ENCODE measurements at regions not wholly inside any gene's neighbourhood (a gene's known extent, or its start where the extent isn't known, plus 50 kb on each side); places are given as distances from the start of the nearest gene placed in this dataset.

- H3K9ac ChIP-seq (ENCODE audit: insufficient read depth, low read length, poor library complexity, severe bottlenecking), result no peak overlapping the region
Observed at GRCh38 chr4:149884529-149885181, 69.0 kb upstream of the IQCM start.

GRCh38 chr4:149885896-149886295 is 70.3 kb upstream of the IQCM start:
- Histone ChIP-seq H3K27ac (ENCODE audit: low read depth in 1 of 2, low read length in 2 of 2) (no peak overlapping the region), H3K9me3 (replicated peaks in 1 of 2; ENCODE audit: control insufficient read depth in 1 of 2, insufficient read depth in 1 of 2, low read length in 2 of 2) (no peaks in the 10 kb centered on the region), H3K36me3 (replicated peaks in 1 of 2; ENCODE audit: control insufficient read depth in 1 of 2, insufficient read depth in 2 of 2, low read length in 2 of 2) (no peaks in the 10 kb centered on the region), H3K27me3 (ENCODE audit: control insufficient read depth in 2 of 2, insufficient read depth in 2 of 2, low read length in 2 of 2) (no peaks in the 10 kb centered on the region), H3K4me1 (ENCODE audit: control insufficient read depth in 1 of 2, insufficient read depth in 2 of 2, low read length in 2 of 2) (no peaks in the 10 kb centered on the region), H3K4me2 (replicated peaks; ENCODE audit: extremely low read depth, low read length, poor library complexity, severe bottlenecking) (no peak overlapping the region), H3K4me3 (replicated peaks in 1 of 3; ENCODE audit: low read depth in 2 of 3, low read length in 3 of 3) (no peak overlapping the region), H3K79me2 (ENCODE audit: insufficient read depth, low read length) (no peaks in the 10 kb centered on the region), H3K9ac (ENCODE audit: insufficient read depth, low read length, poor library complexity, severe bottlenecking) (no peak overlapping the region), H4K20me1 (ENCODE audit: insufficient read depth, low read length) (no peaks in the 10 kb centered on the region), H2AFZ (ENCODE audit: insufficient read depth, low read depth, low read length, poor library complexity, severe bottlenecking) (no peak overlapping the region)
- no peaks in the 10 kb centered on the region for H3K36me3 Mint-ChIP-seq
- DNase-seq, result no peak
- intact Hi-C loops (cut with micrococcal nuclease), result no loop called here
- H3K9me3 Mint-ChIP-seq, result peaks cover 0 to 2% (median 0%) of the 10 kb centered on the region in 7 donors
- no peak overlapping the region for H3K4me3 Mint-ChIP-seq
- no peak overlapping the region for H3K27ac Mint-ChIP-seq
- H3K27me3 Mint-ChIP-seq (ENCODE audit: low read depth in 3 of 3), result peaks cover 0 to 2% (median 1%) of the 10 kb centered on the region in 3 donors
- no peaks in the 10 kb centered on the region for H3K4me1 Mint-ChIP-seq
- no peak for TF ChIP-seq CTCF (IDR thresholded peaks at IDR 0.05)

More at GRCh38 chr4:149884529-149885181, 69.0 kb upstream of the IQCM start:
- no peaks in the 10 kb centered on the region for H4K20me1 ChIP-seq (ENCODE audit: insufficient read depth, low read length)
- TF ChIP-seq CTCF (IDR thresholded peaks at IDR 0.05), result no peak
- intact Hi-C loops (cut with micrococcal nuclease), result no loop called here
- H3K4me2 ChIP-seq (replicated peaks; ENCODE audit: extremely low read depth, low read length, poor library complexity, severe bottlenecking), result no peak overlapping the region
- H3K4me1 ChIP-seq (ENCODE audit: control insufficient read depth in 1 of 2, insufficient read depth in 2 of 2, low read length in 2 of 2), result no peaks in the 10 kb centered on the region
- 88% methylated on average over 2 of the region's 3 CpGs for WGBS (ENCODE audit: insufficient coverage)
- no peaks in the 10 kb centered on the region for H3K79me2 ChIP-seq (ENCODE audit: insufficient read depth, low read length)
- peaks cover 0 to 6% (median 2%) of the 10 kb centered on the region in 7 donors for H3K9me3 Mint-ChIP-seq
- H3K36me3 ChIP-seq (replicated peaks in 1 of 2; ENCODE audit: control insufficient read depth in 1 of 2, insufficient read depth in 2 of 2, low read length in 2 of 2), result no peaks in the 10 kb centered on the region
- H3K27me3 ChIP-seq (ENCODE audit: control insufficient read depth in 2 of 2, insufficient read depth in 2 of 2, low read length in 2 of 2), result no peaks in the 10 kb centered on the region
- H3K27ac ChIP-seq (ENCODE audit: low read depth in 1 of 2, low read length in 2 of 2), result no peak overlapping the region
- H3K4me3 ChIP-seq (replicated peaks in 1 of 3; ENCODE audit: low read depth in 2 of 3, low read length in 3 of 3), result no peak overlapping the region
- H3K9me3 ChIP-seq (replicated peaks in 1 of 2; ENCODE audit: control insufficient read depth in 1 of 2, insufficient read depth in 1 of 2, low read length in 2 of 2), result no peaks in the 10 kb centered on the region
- H3K4me3 Mint-ChIP-seq, result no peak overlapping the region
- DNase-seq, result no peak
- no peaks in the 10 kb centered on the region for H3K4me1 Mint-ChIP-seq
- no peaks in the 10 kb centered on the region for H3K36me3 Mint-ChIP-seq
- H2AFZ ChIP-seq (ENCODE audit: insufficient read depth, low read depth, low read length, poor library complexity, severe bottlenecking), result no peak overlapping the region
- no peak overlapping the region for H3K27ac Mint-ChIP-seq
- H3K27me3 Mint-ChIP-seq (ENCODE audit: low read depth in 3 of 3), result peaks cover 2 to 5% (median 2%) of the 10 kb centered on the region in 3 donors

All from CD14-positive monocyte (primary cell).